Natural killer cell treated with Interleukin-12 subunit alpha and Interleukin-12 subunit beta and Interleukin-15 and Interleukin-18, amount 100 ng/mL, for 72 hours (primary cell): ENCODE measurements at regions not wholly inside any gene's neighbourhood (a gene's known extent, or its start where the extent isn't known, plus 50 kb on each side); places are given as distances from the start of the nearest gene placed in this dataset.

Experiments
- ATAC-seq, 2 donors: fragments of 150-1000 bp; cut with Tn5 transposase in 1 of 2; sonication (Bioruptor Pico), chemical (Tn5 transposase) in 1 of 2; 2 replicates each; pipeline ENCODE4 v1.10.0; 2021
- DNase-seq: peaks from one replicate; pipeline ENCODE4 v3.0.0; 2022; ENCODE audit warnings: low spot score
- H3K27ac Mint-ChIP-seq, 2 donors: 1 replicate in 1 of 2; 2 replicates in 1 of 2; pipeline ENCODE4 v1.8.0; 2022; ENCODE audit warnings: mixed read lengths in 2 of 2, mild to moderate bottlenecking in 1 of 2, moderate library complexity in 1 of 2
- H3K27me3 Mint-ChIP-seq, 2 donors: 1 replicate in 1 of 2; 2 replicates in 1 of 2; pipeline ENCODE4 v1.8.0; 2022; ENCODE audit warnings: mixed read lengths in 2 of 2
- H3K36me3 Mint-ChIP-seq: one replicate; pipeline ENCODE4 v1.8.0; 2022; ENCODE audit warnings: mixed read lengths
- H3K4me1 Mint-ChIP-seq, 2 donors: 1 replicate in 1 of 2; 2 replicates in 1 of 2; pipeline ENCODE4 v1.8.0; 2022; ENCODE audit warnings: low read depth in 2 of 2, mixed read lengths in 2 of 2, mild to moderate bottlenecking in 1 of 2
- H3K4me3 Mint-ChIP-seq: one replicate; pipeline ENCODE4 v1.8.0; 2022; ENCODE audit warnings: mixed read lengths
- H3K9me3 Mint-ChIP-seq: 2 replicates; pipeline ENCODE4 v1.8.0; 2022; ENCODE audit warnings: mixed read lengths

- no peaks in the 10 kb centered on the region for H3K36me3 Mint-ChIP-seq
- no peak for ATAC-seq
- no peaks in the 10 kb centered on the region for H3K9me3 Mint-ChIP-seq
- no peak for DNase-seq
- no peaks in the 10 kb centered on the region for H3K4me1 Mint-ChIP-seq
- H3K27ac Mint-ChIP-seq, result no peak overlapping the region
- H3K4me3 Mint-ChIP-seq, result no peak overlapping the region
- no peaks in the 10 kb centered on the region for H3K27me3 Mint-ChIP-seq
Observed at GRCh38 chr16:59224401-59224800, 490.3 kb upstream of the GOT2 start.

DNA sequence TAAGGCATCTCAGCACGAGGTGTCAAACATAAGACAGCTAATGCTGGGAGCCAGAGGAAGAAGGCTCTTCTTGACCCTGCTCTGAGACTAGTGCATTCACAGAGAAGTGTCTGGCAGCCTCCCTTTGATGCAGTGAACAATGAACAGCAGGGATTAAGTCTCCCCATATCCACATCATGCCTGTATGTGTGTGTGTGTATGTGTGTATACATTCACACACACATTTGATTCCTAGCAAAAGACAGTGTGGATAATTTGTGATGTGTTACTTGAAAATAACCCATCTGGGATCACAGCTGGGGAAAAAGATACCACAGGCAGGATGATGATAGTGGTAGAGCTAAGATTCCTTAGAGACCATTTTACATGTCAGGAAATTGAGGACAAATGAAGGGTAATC is 485.9 kb upstream of the GOT2 start:
- H3K4me1 Mint-ChIP-seq, result no peaks in the 10 kb centered on the region
- H3K36me3 Mint-ChIP-seq, result no peaks in the 10 kb centered on the region
- H3K27me3 Mint-ChIP-seq, result no peaks in the 10 kb centered on the region
- peaks cover 12% of the 10 kb centered on the region for H3K9me3 Mint-ChIP-seq
- no peak for DNase-seq
- no peak overlapping the region for H3K4me3 Mint-ChIP-seq
- no peak overlapping the region for H3K27ac Mint-ChIP-seq
- no peak for ATAC-seq

DNA sequence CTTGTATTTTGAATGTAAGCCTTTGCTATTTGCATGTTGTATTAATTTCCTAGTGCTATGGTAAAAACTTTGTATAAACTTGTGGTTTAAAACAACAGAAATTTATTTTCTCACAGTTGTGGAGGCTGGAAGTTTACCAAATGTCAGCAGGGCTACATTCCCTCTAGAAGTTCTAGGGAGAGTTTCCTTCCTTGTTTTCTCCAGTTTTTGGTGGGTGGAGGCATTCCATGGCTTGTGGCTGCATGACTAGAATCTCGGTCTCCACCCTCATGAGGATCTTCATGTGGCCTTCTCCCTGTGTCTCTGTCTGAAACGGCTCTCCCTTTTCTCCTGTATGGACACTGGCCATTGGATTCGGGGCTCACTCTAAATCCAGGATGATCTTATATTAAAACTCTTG is 482.2 kb upstream of the GOT2 start:
- DNase-seq (no peak), ATAC-seq (no peak)
- Mint-ChIP-seq H3K27ac (no peak overlapping the region), H3K27me3 (no peaks in the 10 kb centered on the region), H3K4me3 (no peak overlapping the region), H3K4me1 (no peaks in the 10 kb centered on the region), H3K36me3 (no peaks in the 10 kb centered on the region), H3K9me3 (peaks cover 12% of the 10 kb centered on the region)

GRCh38 chr16:59214455-59214854 is 480.3 kb upstream of the GOT2 start:
- ATAC-seq (no peak), DNase-seq (no peak)
- no peak overlapping the region for H3K27ac Mint-ChIP-seq
- no peaks in the 10 kb centered on the region for H3K27me3 Mint-ChIP-seq
- H3K4me1 Mint-ChIP-seq, result no peaks in the 10 kb centered on the region
- H3K36me3 Mint-ChIP-seq, result no peaks in the 10 kb centered on the region
- H3K9me3 Mint-ChIP-seq, result peaks cover 12% of the 10 kb centered on the region
- H3K4me3 Mint-ChIP-seq, result no peak overlapping the region

DNA sequence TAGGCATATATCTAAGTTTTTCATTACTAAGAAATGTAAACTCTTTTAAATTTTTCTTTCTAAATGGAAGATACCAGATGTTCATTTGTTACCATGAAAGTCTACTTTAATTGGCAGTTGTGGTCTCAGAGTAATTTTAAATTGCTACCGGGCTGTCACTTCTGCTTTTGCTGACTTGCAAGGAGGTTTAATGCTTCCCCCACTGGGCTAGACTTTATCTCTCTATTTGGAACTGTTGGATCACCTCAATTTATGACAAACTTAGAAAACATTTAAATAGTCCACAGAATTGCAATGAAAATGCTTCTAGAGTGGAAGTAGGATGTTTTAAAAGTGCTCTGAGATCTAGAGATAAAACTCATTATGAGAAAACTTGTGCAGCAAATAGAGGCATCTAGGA is 479.8 kb upstream of the GOT2 start:
- H3K27ac Mint-ChIP-seq, result no peak overlapping the region
- H3K36me3 Mint-ChIP-seq, result no peaks in the 10 kb centered on the region
- H3K9me3 Mint-ChIP-seq, result peaks cover 12% of the 10 kb centered on the region
- no peaks in the 10 kb centered on the region for H3K27me3 Mint-ChIP-seq
- no peak for ATAC-seq
- H3K4me3 Mint-ChIP-seq, result no peak overlapping the region
- no peak for DNase-seq
- H3K4me1 Mint-ChIP-seq, result no peaks in the 10 kb centered on the region

DNA sequence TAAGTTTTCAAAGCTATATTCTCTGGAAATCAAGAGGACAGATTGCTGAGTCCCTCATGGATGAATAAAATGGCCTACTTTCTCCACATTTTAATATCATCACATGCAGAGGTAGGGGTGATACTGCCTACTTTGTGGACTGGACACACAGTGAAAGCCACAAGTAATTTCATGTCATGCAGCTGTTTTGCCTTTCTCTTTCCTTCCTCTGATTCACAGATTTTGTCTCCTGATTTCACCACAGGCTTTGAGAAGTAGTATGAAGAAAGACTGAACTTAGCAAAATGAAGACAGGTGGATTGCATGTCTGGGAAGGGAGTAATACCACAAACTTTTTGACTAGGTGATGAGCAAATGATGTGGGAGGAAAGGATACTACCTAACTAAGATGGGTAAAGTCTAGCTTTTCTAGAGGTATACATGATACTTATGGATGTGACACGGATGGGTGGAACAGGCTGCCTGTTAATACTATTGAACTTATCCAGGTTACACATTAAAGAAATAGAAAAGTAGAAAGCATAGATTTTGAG is 478.4 kb upstream of the GOT2 start:
- H3K36me3 Mint-ChIP-seq, result no peaks in the 10 kb centered on the region
- no peaks in the 10 kb centered on the region for H3K4me1 Mint-ChIP-seq
- no peak overlapping the region for H3K4me3 Mint-ChIP-seq
- H3K27ac Mint-ChIP-seq, result no peak overlapping the region
- H3K9me3 Mint-ChIP-seq, result peaks cover 8% of the 10 kb centered on the region
- H3K27me3 Mint-ChIP-seq, result no peaks in the 10 kb centered on the region
- ATAC-seq (no peak), DNase-seq (no peak)

DNA sequence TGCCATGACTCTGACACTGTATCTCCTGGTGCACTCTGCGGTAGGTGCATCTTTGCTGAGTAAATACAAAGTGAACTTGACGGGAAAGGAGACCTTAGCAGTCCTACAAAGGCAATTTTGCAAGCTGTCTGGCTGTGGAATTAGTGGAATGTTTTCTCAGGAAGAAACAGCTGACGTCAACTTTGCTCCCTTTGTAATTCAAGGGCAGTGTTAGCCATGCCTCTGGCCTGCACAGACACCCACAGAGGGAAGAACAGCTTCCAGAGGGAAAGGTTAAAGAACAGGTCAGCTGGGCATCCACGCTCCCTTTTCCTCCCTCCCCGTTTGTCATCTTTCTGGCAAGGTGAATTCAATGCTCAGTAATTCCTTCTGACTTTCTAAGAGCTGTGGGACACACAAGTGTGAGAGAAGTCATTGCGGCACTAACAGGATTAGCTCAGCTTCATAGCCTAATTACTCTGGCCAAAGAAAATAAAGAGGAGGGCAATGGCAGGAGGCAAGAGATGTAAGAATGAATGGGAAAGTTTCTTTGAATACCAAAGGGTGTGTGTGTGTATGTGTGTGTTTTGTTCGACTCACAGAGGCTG is 476.9 kb upstream of the GOT2 start:
- DNase-seq (no peak), ATAC-seq (no peak)
- Mint-ChIP-seq H3K4me1 (no peaks in the 10 kb centered on the region), H3K36me3 (no peaks in the 10 kb centered on the region), H3K9me3 (no peaks in the 10 kb centered on the region), H3K27ac (no peak overlapping the region), H3K4me3 (no peak overlapping the region), H3K27me3 (no peaks in the 10 kb centered on the region)

GRCh38 chr16:59205403-59205802 is 471.3 kb upstream of the GOT2 start:
- peaks cover 3% of the 10 kb centered on the region for H3K9me3 Mint-ChIP-seq

DNA sequence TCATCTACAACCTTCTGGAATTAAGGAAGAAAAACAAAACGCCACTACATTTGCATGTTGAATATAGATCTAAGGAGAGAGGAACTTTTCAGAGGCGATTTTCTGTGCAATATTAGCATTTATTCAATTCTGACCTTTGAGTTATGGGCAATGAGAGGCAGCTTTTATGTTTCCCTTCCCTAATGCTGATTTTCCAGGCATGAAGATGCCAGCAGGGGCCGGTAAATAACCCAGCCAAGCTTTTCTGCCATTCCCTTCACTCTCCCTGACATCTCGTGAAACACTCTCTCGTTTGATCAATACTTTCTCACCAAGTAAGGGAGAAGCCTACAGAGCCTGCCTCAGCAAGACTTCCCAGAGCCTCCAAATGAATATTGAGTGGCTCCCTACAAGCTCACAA is 470.5 kb upstream of the GOT2 start:
- H3K4me3 Mint-ChIP-seq, result no peak overlapping the region
- H3K36me3 Mint-ChIP-seq, result no peaks in the 10 kb centered on the region
- no peaks in the 10 kb centered on the region for H3K27me3 Mint-ChIP-seq
- peaks cover 3% of the 10 kb centered on the region for H3K9me3 Mint-ChIP-seq
- H3K27ac Mint-ChIP-seq, result no peak overlapping the region
- no peak for DNase-seq
- no peak for ATAC-seq
- no peaks in the 10 kb centered on the region for H3K4me1 Mint-ChIP-seq

More at GRCh38 chr16:59205403-59205802, 471.3 kb upstream of the GOT2 start:
- H3K4me1 Mint-ChIP-seq, result no peaks in the 10 kb centered on the region
- ATAC-seq, result no peak
- no peak overlapping the region for H3K27ac Mint-ChIP-seq
- H3K27me3 Mint-ChIP-seq, result no peaks in the 10 kb centered on the region
- H3K4me3 Mint-ChIP-seq, result no peak overlapping the region
- no peaks in the 10 kb centered on the region for H3K36me3 Mint-ChIP-seq
- DNase-seq, result no peak

- H3K4me1 Mint-ChIP-seq, result no peaks in the 10 kb centered on the region
- H3K9me3 Mint-ChIP-seq, result peaks cover 3% of the 10 kb centered on the region
- no peak overlapping the region for H3K4me3 Mint-ChIP-seq
- no peaks in the 10 kb centered on the region for H3K36me3 Mint-ChIP-seq
- no peak for DNase-seq
- no peak for ATAC-seq
- no peaks in the 10 kb centered on the region for H3K27me3 Mint-ChIP-seq
- no peak overlapping the region for H3K27ac Mint-ChIP-seq
Observed at GRCh38 chr16:59202233-59202862, 468.2 kb upstream of the GOT2 start.

DNA sequence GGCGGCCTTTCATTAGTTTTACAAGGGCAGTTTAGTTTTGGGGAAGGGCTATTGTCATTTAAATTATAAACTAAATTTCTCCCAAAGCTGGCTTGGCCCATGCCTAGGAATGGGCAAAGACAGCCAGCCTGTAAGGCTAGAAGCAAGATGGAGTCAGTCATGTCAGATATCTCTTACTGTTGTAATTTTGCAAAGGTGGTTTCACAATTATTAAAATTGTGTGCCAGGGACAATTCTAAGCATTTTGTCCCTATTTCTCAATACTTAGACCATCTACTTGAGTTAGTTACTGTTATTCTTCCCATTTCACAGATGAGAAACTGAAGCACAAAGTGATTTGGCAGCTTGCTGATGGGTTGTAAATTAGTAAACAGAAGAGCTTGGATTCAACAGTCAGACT is 467.7 kb upstream of the GOT2 start:
- H3K4me3 Mint-ChIP-seq, result no peak overlapping the region
- H3K27ac Mint-ChIP-seq, result no peak overlapping the region
- peaks cover 3% of the 10 kb centered on the region for H3K9me3 Mint-ChIP-seq
- no peaks in the 10 kb centered on the region for H3K4me1 Mint-ChIP-seq
- no peaks in the 10 kb centered on the region for H3K27me3 Mint-ChIP-seq
- no peaks in the 10 kb centered on the region for H3K36me3 Mint-ChIP-seq
- DNase-seq (no peak), ATAC-seq (no peak)

DNA sequence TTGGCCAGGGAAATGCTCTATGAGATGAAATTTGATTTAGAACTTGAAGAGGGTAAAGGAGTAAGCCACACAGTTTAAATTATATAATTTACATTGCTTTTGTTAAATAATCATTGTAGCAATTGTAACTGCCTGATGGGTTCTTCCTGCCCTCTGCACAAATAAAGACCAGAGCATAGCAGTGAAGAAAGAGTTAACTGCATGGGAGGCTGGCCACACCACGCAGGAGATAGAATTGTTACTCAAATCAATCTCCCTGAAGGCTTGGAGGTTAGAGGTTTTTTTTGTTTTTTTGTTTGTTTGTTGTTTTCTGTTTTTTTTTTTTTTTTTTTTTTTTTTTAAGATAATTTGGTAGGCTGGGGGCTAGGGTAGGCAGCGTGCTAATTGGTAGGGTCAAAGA is 467.0 kb upstream of the GOT2 start:
- Mint-ChIP-seq H3K4me1 (no peaks in the 10 kb centered on the region), H3K27ac (no peak overlapping the region), H3K27me3 (no peaks in the 10 kb centered on the region), H3K9me3 (peaks cover 3% of the 10 kb centered on the region), H3K36me3 (no peaks in the 10 kb centered on the region), H3K4me3 (no peak overlapping the region)
- no peak for ATAC-seq
- DNase-seq, result no peak

DNA sequence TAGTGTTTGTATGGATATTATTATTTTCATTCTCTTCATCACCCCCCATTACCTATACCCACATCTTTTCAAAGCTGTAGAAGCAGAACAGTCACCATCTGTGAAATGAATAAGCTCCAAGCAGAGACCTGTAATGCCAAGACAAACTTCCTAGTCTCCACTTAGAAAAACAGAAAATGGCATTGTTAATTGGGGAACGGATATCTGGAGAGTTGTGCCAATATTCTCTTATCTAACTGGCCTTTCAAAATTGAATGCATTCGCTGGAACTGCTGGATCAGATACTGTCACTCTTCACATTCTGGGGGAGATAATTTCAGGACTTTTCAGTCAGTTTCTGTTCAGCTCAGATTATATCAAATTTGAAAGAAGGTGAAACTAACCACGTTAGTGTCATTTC is 464.4 kb upstream of the GOT2 start:
- Mint-ChIP-seq H3K27me3 (no peaks in the 10 kb centered on the region), H3K27ac (no peak overlapping the region), H3K4me3 (no peak overlapping the region), H3K36me3 (no peaks in the 10 kb centered on the region), H3K4me1 (no peaks in the 10 kb centered on the region), H3K9me3 (peaks cover 3% of the 10 kb centered on the region)
- DNase-seq, result no peak
- ATAC-seq, result no peak

DNA sequence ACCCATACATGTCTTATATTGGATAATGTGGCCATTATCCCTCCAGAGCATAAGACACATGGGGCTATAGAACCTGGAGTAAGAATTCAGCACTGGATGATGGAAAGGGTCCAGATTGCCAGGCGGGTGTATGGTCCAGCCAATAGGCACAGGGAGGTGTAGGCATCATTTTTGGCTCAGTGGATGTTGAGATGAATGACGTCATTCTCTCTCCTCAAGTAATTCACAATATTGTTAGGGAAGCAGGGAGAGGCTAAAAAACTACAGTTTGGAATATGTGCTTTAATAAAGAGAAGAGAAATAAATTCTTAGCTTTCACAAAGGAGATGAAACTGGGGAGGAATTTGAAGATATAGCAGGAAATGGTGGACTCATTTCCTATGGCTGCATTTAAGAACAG is 461.1 kb upstream of the GOT2 start:
- no peaks in the 10 kb centered on the region for H3K36me3 Mint-ChIP-seq
- ATAC-seq, result no peak
- no peak overlapping the region for H3K4me3 Mint-ChIP-seq
- no peaks in the 10 kb centered on the region for H3K27me3 Mint-ChIP-seq
- H3K4me1 Mint-ChIP-seq, result no peaks in the 10 kb centered on the region
- H3K9me3 Mint-ChIP-seq, result no peaks in the 10 kb centered on the region
- DNase-seq, result no peak
- H3K27ac Mint-ChIP-seq, result no peak overlapping the region

DNA sequence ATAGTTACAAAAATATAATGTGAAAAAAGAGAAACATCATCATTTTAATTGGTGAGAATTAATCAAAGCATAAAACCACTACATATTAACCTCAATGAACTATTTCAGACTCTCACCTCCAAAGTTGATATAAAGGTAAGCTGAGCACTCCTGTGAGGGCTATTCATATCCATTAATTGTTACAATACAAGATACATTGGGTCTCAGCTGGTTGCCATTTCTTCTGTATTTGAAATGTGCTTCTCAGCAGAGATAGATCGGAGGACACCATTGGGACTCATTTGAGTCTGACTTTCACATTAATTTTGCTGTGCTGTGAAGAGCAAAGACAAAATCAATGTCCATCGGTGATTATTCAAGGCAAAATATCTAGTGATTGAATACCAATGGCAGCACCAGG is 459.5 kb upstream of the GOT2 start:
- Mint-ChIP-seq H3K4me1 (no peaks in the 10 kb centered on the region), H3K4me3 (no peak overlapping the region)

More for the DNA sequence above, 459.5 kb upstream of the GOT2 start:
- no peak for ATAC-seq
- no peaks in the 10 kb centered on the region for H3K36me3 Mint-ChIP-seq
- no peak overlapping the region for H3K27ac Mint-ChIP-seq
- no peak for DNase-seq
- H3K9me3 Mint-ChIP-seq, result no peaks in the 10 kb centered on the region
- H3K27me3 Mint-ChIP-seq, result no peaks in the 10 kb centered on the region
